Smooth muscle cell (in vitro differentiated cells): ENCODE measurements at regions not wholly inside any gene's neighbourhood (a gene's known extent, or its start where the extent isn't known, plus 50 kb on each side); places are given as distances from the start of the nearest gene placed in this dataset.

Source experiments
- DNase-seq: peaks from one replicate; lab custom pipeline; 2025; ENCODE audit not compliant: unreplicated experiment; lab: John Stamatoyannopoulos, UW
- H2AFZ ChIP-seq: fragments of 200-600 bp; sonication (generic); 2 replicates; pipeline ENCODE4 v1.6.0; 2016; ENCODE audit warnings: antibody characterized with exemption, low read depth, mild to moderate bottlenecking
- H3F3A ChIP-seq: fragments of 200-600 bp; sonication (generic); 2 replicates; pipeline ENCODE4 v1.6.0; 2017; ENCODE audit warnings: antibody characterized with exemption, low read depth
- H3K27ac ChIP-seq: fragments of 200-600 bp; sonication (generic); 2 replicates; pipeline ENCODE4 v1.5.1; 2016; ENCODE audit warnings: low read depth, mild to moderate bottlenecking
- H3K27me3 ChIP-seq: fragments of 200-600 bp; sonication (generic); 2 replicates; pipeline ENCODE4 v1.6.1; 2016; ENCODE audit warnings: low read depth, mild to moderate bottlenecking
- H3K36me3 ChIP-seq: fragments of 200-600 bp; sonication (generic); 2 replicates; pipeline ENCODE4 v1.5.1; 2016; ENCODE audit warnings: low read depth
- H3K4me1 ChIP-seq: fragments of 200-600 bp; sonication (generic); 2 replicates; pipeline ENCODE4 v1.5.1; 2016; ENCODE audit warnings: low read depth
- H3K4me2 ChIP-seq: fragments of 200-600 bp; sonication (generic); 2 replicates; pipeline ENCODE4 v1.6.0; 2016; ENCODE audit warnings: mild to moderate bottlenecking
- H3K4me3 ChIP-seq: fragments of 200-600 bp; sonication (generic); 2 replicates; pipeline ENCODE4 v1.5.1; 2016; ENCODE audit warnings: mild to moderate bottlenecking
- H3K79me2 ChIP-seq: fragments of 200-600 bp; sonication (generic); 2 replicates; pipeline ENCODE4 v1.6.0; 2016; ENCODE audit warnings: low read depth, mild to moderate bottlenecking
- H3K9ac ChIP-seq: fragments of 200-600 bp; sonication (generic); 2 replicates; pipeline ENCODE4 v1.6.0; 2016; ENCODE audit warnings: low read depth
- H3K9me3 ChIP-seq: fragments of 200-600 bp; sonication (generic); replicated peaks from 2 replicates; pipeline ENCODE4 v1.5.1; 2016; ENCODE audit warnings: low read depth
- H4K20me1 ChIP-seq: fragments of 200-600 bp; sonication (generic); 2 replicates; pipeline ENCODE4 v1.6.0; 2016; ENCODE audit warnings: low read depth
- CTCF ChIP-seq: fragments of 200-600 bp; sonication (generic); IDR thresholded peaks from 2 replicates; pipeline ENCODE4 v1.5.1; 2017; ENCODE audit warnings: borderline replicate concordance, mild to moderate bottlenecking, antibody characterized with exemption; ENCODE audit not compliant: insufficient read depth, poor library complexity, severe bottlenecking
- WGBS: methylation state at CpG from one replicate; pipeline ENCODE4 v1.1.7; 2016; ENCODE audit warnings: low lambda C conversion rate; 5-methylcytosine and 5-hydroxymethylcytosine counted together

DNA sequence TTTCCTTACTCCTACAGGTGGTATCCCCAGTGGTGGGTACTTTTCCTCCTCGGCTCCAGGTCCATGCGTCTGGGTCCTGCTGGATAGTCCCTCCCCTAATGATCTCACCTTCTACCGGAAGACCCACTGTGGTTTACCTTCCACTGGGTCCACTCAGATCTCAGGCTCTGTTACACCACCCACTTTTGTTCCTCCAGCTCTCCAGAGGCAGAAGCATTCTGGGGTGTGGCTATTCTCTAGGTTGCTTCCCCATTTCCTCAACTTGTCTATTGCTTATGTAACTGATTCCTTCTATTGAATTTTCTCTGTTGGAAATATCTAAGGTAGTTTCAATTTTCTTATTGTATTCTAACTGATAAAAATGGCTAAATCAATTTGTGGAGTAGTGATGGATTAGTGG, 87.6 kb upstream of the GALNT5 start:
- 97% methylated on average over 3 of the region's 3 CpGs for WGBS
- TF ChIP-seq CTCF: no peak
- H3K4me1 ChIP-seq: no peaks in the 10 kb centered on the region
- no peaks in the 10 kb centered on the region for H3K79me2 ChIP-seq
- no peaks in the 10 kb centered on the region for H3K36me3 ChIP-seq
- H3K4me2 ChIP-seq: no peak overlapping the region
- no peak overlapping the region for H3K4me3 ChIP-seq
- no peaks in the 10 kb centered on the region for H3K27me3 ChIP-seq
- H3F3A ChIP-seq: no peaks in the 10 kb centered on the region
- no peak for DNase-seq
- H4K20me1 ChIP-seq: no peaks in the 10 kb centered on the region
- H3K27ac ChIP-seq: no peak overlapping the region
- H3K9me3 ChIP-seq: no peaks in the 10 kb centered on the region
- H3K9ac ChIP-seq: no peak overlapping the region
- no peak overlapping the region for H2AFZ ChIP-seq

DNA sequence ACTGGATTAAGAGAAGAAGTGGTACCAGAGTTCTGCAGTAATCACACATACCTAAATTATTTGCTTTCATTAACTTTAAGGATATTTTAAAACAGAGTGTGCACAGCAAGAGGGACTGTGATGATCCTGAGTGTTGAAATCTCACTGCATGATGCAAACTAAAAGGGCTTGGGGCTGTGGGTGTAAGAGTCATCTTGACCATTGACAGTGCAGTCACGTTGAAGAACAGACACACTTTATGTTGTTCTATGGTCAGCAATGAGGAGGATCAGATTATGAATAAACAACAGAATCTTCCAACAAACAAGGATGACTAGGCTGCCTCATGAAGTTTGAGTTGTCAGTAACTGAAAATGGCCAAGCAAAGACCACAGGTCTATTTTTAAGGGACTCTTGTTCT, 87.2 kb upstream of the GALNT5 start:
- no peak overlapping the region for H3K4me3 ChIP-seq
- no peaks in the 10 kb centered on the region for H3K27me3 ChIP-seq
- WGBS: 47% methylated on average over 1 of the region's 1 CpG
- H3K4me2 ChIP-seq: no peak overlapping the region
- no peaks in the 10 kb centered on the region for H3K9me3 ChIP-seq
- no peak overlapping the region for H3K27ac ChIP-seq
- no peaks in the 10 kb centered on the region for H4K20me1 ChIP-seq
- H2AFZ ChIP-seq: no peak overlapping the region
- TF ChIP-seq CTCF: no peak
- DNase-seq: no peak
- H3K36me3 ChIP-seq: no peaks in the 10 kb centered on the region
- no peaks in the 10 kb centered on the region for H3K79me2 ChIP-seq
- H3K9ac ChIP-seq: no peak overlapping the region
- no peaks in the 10 kb centered on the region for H3F3A ChIP-seq
- H3K4me1 ChIP-seq: no peaks in the 10 kb centered on the region

GRCh38 chr2:157172239-157172638, 85.3 kb upstream of the GALNT5 start:
- Histone ChIP-seq H3K79me2 (no peaks in the 10 kb centered on the region), H2AFZ (no peak overlapping the region), H4K20me1 (no peaks in the 10 kb centered on the region), H3K9me3 (no peaks in the 10 kb centered on the region), H3K4me1 (no peaks in the 10 kb centered on the region), H3F3A (no peaks in the 10 kb centered on the region), H3K27me3 (no peaks in the 10 kb centered on the region), H3K4me3 (no peak overlapping the region), H3K36me3 (no peaks in the 10 kb centered on the region), H3K27ac (no peak overlapping the region), H3K9ac (no peak overlapping the region), H3K4me2 (no peak overlapping the region)
- DNase-seq: no peak
- no peak for TF ChIP-seq CTCF

DNA sequence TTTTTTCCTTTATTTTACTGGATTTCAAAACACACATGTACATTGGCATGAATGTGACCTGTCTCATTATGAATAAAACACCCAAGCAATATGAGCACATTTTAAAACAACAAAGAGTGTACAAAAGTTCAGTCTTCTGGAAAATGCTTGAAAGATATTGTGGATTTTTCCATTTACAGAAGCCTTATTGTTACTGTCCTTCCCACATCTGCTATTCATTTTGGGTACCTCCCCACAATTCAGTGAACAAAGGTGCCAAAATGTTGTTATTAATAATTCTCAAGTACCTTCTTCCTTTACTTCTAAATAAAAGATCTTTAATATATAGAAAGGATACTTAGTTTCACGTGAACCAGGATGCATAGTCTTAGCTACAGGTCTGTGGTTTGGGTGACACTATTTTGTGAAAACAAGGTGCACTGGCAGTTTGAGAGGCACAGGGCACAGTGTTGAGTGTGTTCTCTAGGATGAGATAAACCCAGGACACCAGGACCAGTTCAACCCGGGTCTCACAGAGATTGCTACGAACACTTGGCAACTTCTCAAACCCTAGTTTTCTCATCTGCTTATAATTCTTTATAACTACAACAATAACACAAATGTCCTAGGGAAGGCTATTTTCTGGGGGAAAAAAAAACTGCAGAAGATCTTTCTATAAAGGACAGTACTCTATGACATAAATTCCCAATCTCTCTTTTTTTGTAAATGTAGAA, 84.5 kb upstream of the GALNT5 start:
- peak overlapping the region; percentile 29 for H3K27ac ChIP-seq
- H3K36me3 ChIP-seq: no peaks in the 10 kb centered on the region
- no peaks in the 10 kb centered on the region for H3K4me1 ChIP-seq
- no peak overlapping the region for H3K9ac ChIP-seq
- H3F3A ChIP-seq: no peaks in the 10 kb centered on the region
- no peaks in the 10 kb centered on the region for H4K20me1 ChIP-seq
- H3K79me2 ChIP-seq: no peaks in the 10 kb centered on the region
- no peak for DNase-seq
- no peak for TF ChIP-seq CTCF
- peak overlapping the region; percentile 56 for H3K4me2 ChIP-seq
- no peaks in the 10 kb centered on the region for H3K9me3 ChIP-seq
- no peaks in the 10 kb centered on the region for H3K27me3 ChIP-seq
- no peak overlapping the region for H3K4me3 ChIP-seq
- H2AFZ ChIP-seq: no peak overlapping the region
- WGBS: 83% methylated on average over 3 of the region's 3 CpGs
